ENCODE measurements at regions not wholly inside any gene's neighbourhood (a gene's known extent, or its start where the extent isn't known, plus 50 kb on each side); places are given as distances from the start of the nearest gene placed in this dataset.

- DNase-seq (ENCODE audit: low read depth, low spot score) (no peak), ATAC-seq (no peak), FAIRE-seq (no peak)
- ChIA-PET CTCF (no interaction called here), RAD21 (ENCODE audit: unreplicated experiment) (no interaction called here), POLR2A (no interaction called here), SMC1A (ENCODE audit: uncharacterized antibody, unreplicated experiment) (interaction anchor here (0.9 to 1.5 kb wide), 4 partner anchors 8 to 26 kb away, joined by 3 to 5 read pairs (median 4); no protein-coding TSS in a partner anchor)
- Histone ChIP-seq H3K4me3 (no peak overlapping the region), H3K9me3 (replicated peaks; ENCODE audit: control insufficient read depth, insufficient read depth, low read length) (no peaks in the 10 kb centered on the region), H3K36me3 (ENCODE audit: control insufficient read depth in 2 of 2, insufficient read depth in 2 of 2, low read length in 1 of 2) (no peaks in the 10 kb centered on the region), H3K79me2 (ENCODE audit: control insufficient read depth, insufficient read depth, low read length) (no peaks in the 10 kb centered on the region), H3K27me3 (replicated peaks in 1 of 2; ENCODE audit: control insufficient read depth in 2 of 2, insufficient read depth in 2 of 2, low read length in 1 of 2) (peaks cover 0 to 2% of the 10 kb centered on the region in 2 experiments; a peak in 1 of 4 replicates), H4K20me1 (ENCODE audit: control insufficient read depth, insufficient read depth) (no peaks in the 10 kb centered on the region), H3K9ac (ENCODE audit: control insufficient read depth, insufficient read depth, low read length) (no peak overlapping the region), H3K27ac (ENCODE audit: control insufficient read depth, insufficient read depth) (no peak overlapping the region), H3K4me2 (ENCODE audit: control insufficient read depth, insufficient read depth) (no peak overlapping the region), H3K4me1 (ENCODE audit: control insufficient read depth, insufficient read depth, low read length) (no peaks in the 10 kb centered on the region), H2AFZ (ENCODE audit: control insufficient read depth, low read depth, low read length) (no peak overlapping the region)
- 0% methylated on average over 1 of the region's 1 CpG for WGBS (ENCODE audit: insufficient coverage, insufficient replicate concordance, low lambda C conversion rate, missing lambda C conversion rate)
- BruUV-seq (replicated peaks) = no TSS peak
- in situ Hi-C loops (cut with MboI) = no loop called here
- TF ChIP-seq NR2F1 (conservative IDR thresholded peaks at IDR 0.05) (no peak), HDAC6 (IDR thresholded peaks at IDR 0.05; ENCODE audit: unreplicated experiment) (no peak), IKZF1 (conservative IDR thresholded peaks at IDR 0.05) (no peak)
- intact Hi-C loops (cut with micrococcal nuclease; ENCODE audit: unreplicated experiment) = no loop called here
Observed at GRCh38 chr2:114219456-114219855, 223.0 kb upstream of the DPP10 start.

GRCh38 chr2:114222344-114222743, 220.1 kb upstream of the DPP10 start:
- ChIA-PET RAD21 (ENCODE audit: unreplicated experiment) (no interaction called here), SMC1A (ENCODE audit: uncharacterized antibody, unreplicated experiment) (no interaction called here), POLR2A (no interaction called here), CTCF (interaction anchor here (0.6 kb wide), 1 partner anchor 10 kb away, joined by 3 read pairs; no protein-coding TSS in a partner anchor)
- WGBS (ENCODE audit: insufficient coverage, insufficient replicate concordance, low lambda C conversion rate, missing lambda C conversion rate) = 0% methylated on average over 1 of the region's 1 CpG
- Histone ChIP-seq H2AFZ (ENCODE audit: control insufficient read depth, low read depth, low read length) (no peak overlapping the region), H3K27ac (ENCODE audit: control insufficient read depth, insufficient read depth) (no peak overlapping the region), H3K27me3 (replicated peaks in 1 of 2; ENCODE audit: control insufficient read depth in 2 of 2, insufficient read depth in 2 of 2, low read length in 1 of 2) (peaks cover 0 to 2% of the 10 kb centered on the region in 2 experiments; a peak in 1 of 4 replicates), H3K4me2 (ENCODE audit: control insufficient read depth, insufficient read depth) (no peak overlapping the region), H3K79me2 (ENCODE audit: control insufficient read depth, insufficient read depth, low read length) (no peaks in the 10 kb centered on the region), H3K4me3 (no peak overlapping the region), H3K36me3 (ENCODE audit: control insufficient read depth in 2 of 2, insufficient read depth in 2 of 2, low read length in 1 of 2) (no peaks in the 10 kb centered on the region), H4K20me1 (ENCODE audit: control insufficient read depth, insufficient read depth) (no peaks in the 10 kb centered on the region), H3K4me1 (ENCODE audit: control insufficient read depth, insufficient read depth, low read length) (no peaks in the 10 kb centered on the region), H3K9me3 (replicated peaks; ENCODE audit: control insufficient read depth, insufficient read depth, low read length) (no peaks in the 10 kb centered on the region), H3K9ac (ENCODE audit: control insufficient read depth, insufficient read depth, low read length) (no peak overlapping the region)
- TF ChIP-seq EZH2 (IDR thresholded peaks at IDR 0.05; ENCODE audit: borderline replicate concordance, control insufficient read depth, low read depth, low read length) = no peak
- TF ChIP-seq SUZ12 (IDR thresholded peaks at IDR 0.05; ENCODE audit: unreplicated experiment) = no peak
- no peak for TF ChIP-seq RBBP5 (conservative IDR thresholded peaks at IDR 0.05)
- TF ChIP-seq ZNF622 (IDR thresholded peaks at IDR 0.05) = no peak
- no peak for TF ChIP-seq CEBPZ (IDR thresholded peaks at IDR 0.05; ENCODE audit: low read depth, low read length)
- no peak for TF ChIP-seq MEF2B (IDR thresholded peaks at IDR 0.05; ENCODE audit: partially characterized antibody, poor library complexity, severe bottlenecking)
- TF ChIP-seq MXI1 (IDR thresholded peaks at IDR 0.05; ENCODE audit: low read depth, low read length) = no peak
- FAIRE-seq = no peak
- ATAC-seq = no peak
- no peak for DNase-seq (ENCODE audit: low read depth, low spot score)
- in situ Hi-C loops (cut with MboI) = no loop called here
- no TSS peak for BruUV-seq (replicated peaks)
- intact Hi-C loops (cut with micrococcal nuclease; ENCODE audit: unreplicated experiment) = no loop called here
